Activated CD4-positive, alpha-beta T cell treated with anti-CD3 and anti-CD28 coated beads, Interleukin-2, Interleukin-6, amounts not matched to agents 100 ng/mL and 50 ng/mL, durations not matched to agents 16 hours and 8 hours (primary cell): ENCODE measurements at regions not wholly inside any gene's neighbourhood (a gene's known extent, or its start where the extent isn't known, plus 50 kb on each side); places are given as distances from the start of the nearest gene placed in this dataset.
"Not testable (repeated sequence)": the region's sequence is repeated elsewhere in the genome, so short reads cannot be mapped to it uniquely, and the experiment has no call there.

ENCODE experiments used
- DNase-seq: peaks from one replicate; pipeline ENCODE4 v3.0.0-alpha.2; 2020

DNA sequence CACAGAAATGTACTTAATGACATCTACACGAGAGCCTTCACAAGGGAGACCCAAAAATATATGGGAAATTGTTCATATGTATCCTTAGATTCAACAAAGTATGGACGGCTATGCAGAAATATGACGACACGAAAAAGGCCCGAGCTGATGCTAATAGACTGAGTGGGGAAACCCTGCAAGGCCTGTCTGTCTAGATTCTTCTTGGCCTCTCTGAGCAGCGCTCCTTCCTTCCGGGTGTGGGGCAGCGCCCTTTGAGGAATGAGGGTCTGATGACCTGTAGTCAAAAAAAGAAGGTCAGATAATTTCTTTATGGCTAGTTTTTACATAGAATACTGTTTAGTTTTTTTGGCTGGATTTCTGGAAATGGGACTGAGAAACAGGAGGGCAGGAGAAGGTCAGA, 192.8 kb upstream of the AKR1E2 start:
- DNase-seq = no peak

DNA sequence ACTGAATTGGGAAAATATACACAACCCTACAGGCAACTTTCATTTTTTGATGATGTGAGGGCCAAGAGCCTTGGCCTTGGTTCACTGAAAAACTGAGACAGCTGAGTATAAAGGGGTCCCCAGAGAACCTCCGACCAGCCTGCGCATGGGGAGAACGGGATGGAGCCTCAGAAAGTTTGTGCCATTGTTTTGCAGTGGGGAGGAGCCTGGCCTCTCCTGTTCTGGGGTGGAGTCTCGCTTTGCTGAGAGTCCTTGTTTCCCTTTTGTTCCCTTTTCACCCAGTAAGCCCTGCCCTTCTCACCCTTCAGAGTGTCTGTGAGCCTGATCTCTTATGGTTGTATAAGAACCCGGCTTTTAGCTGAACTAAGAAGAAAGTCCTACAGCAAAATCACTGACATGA, 193.2 kb upstream of the AKR1E2 start:
- DNase-seq = no peak

DNA sequence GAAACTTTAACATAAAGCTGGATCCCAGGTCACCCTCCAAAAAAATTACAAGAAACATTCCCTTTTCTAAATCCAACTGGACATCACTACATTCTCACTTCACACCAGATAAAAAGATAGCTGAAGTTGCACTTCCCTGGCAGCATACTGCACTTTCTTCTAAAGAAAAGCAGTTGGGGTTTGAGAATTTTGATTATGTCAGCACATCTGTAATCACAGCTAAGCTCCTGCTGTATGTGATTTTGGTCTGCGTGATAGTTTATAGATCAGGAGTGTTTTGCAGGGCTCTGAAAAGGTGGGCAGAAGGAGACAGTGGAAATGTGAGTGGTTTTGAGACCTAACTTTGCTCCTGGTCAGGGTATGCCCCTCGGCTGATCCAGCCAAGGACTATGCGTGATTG, 199.1 kb upstream of the AKR1E2 start:
- DNase-seq = no peak

DNA sequence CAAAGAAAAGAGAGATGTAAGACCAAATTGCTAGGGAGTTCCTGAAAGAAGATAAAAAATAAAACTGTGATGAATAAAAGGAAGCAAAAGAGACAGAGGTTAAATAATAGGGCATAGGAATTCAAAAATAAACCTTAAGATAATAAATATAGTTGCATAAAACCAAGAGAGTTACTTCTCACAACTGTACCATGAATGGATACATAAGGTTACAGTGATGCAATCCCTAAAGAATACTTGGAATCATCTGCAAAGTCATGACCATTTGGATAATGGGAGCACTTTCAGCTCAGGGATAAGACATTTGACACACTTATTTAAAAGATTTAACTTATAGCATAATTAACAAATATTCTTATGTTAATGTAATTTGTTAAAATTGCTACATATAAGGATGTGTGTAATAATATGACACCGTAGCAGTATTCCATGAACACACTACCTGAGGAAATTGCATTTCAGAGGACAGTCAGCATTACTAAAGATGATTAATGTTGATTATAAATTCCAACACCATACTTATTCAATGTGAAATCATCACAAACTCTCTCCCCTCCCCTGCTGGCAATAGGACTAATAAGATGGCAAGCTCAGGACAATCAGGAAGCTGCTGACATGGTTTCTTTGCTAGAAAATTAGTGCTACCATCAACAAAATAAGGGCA, 202.1 kb upstream of the AKR1E2 start:
- no peak for DNase-seq

DNA sequence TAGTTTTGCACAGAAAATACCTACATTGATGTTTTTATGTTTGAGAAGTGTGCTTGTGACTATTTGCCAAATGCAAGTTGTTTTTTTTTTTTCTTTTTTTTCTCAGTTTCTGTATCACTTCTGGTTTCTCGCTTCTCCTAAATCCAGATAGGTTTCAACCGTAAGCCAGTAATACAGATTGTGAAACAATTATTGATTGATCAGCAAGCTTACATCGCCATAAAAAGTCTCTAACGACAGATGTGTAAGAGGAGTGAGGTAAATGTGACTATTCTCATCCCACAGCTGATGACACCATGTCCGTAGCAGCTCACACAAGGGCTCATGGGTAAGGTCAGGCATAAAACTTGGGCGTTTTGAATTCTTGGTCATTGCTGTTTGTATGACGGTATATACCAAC, 202.8 kb upstream of the AKR1E2 start:
- DNase-seq = no peak

DNA sequence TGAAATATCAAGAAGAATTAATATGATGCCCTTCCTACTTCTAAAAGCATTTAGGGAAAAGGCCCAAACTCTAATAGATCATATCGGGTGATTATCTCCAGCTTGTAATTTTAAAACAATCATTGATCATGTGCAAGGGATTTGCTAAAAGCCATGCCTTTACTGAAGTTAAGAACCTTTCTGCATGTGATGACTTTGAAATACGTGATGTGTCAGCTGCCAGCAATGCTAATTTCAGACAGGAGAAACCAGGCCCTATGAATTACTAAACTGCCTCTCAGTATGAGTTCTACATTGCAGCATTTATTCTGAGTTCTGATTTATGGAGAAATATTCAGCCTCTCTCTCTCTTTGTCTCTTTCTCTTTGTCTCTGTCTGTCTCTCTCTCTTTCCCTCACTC, 203.6 kb upstream of the AKR1E2 start:
- DNase-seq = no peak

DNA sequence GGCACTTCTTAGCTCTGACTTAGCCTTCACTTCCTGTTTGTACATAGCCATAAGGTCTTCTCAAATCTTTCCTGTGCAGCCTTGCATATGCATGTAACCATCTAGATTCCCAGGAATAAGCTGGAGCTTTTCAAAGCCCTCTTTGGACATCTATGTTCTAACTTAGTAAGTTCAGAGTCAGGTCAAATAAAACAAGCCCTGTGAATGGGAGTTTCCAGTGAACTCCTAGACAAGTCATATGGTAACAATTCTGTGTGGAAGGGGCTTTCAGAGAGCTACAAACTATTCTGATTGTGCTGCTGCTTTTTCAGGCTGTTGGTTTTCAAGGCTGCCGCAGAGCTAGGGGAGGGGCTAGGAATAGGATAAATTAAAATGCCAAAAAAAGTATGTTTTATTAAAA, 208.4 kb upstream of the AKR1E2 start:
- no peak for DNase-seq

DNA sequence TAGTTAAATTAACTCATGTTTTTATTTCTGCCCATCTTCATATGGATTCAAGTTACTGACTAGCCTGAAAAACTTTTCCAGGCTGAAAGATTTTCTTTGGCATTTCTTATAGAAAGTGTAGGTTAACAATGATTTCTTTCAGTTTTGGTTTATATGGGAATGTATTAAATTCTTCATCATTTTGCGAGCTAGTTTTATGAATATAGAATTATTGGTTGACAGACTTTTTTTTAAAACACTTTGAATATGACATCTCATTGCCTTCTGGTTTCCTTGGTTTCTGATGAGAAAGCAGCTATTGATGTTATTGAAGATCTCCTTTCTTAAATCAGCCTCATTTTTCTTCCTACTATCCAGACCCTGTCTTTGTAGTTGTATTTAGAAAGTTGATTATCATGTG, 211.0 kb upstream of the AKR1E2 start:
- no peak for DNase-seq

DNA sequence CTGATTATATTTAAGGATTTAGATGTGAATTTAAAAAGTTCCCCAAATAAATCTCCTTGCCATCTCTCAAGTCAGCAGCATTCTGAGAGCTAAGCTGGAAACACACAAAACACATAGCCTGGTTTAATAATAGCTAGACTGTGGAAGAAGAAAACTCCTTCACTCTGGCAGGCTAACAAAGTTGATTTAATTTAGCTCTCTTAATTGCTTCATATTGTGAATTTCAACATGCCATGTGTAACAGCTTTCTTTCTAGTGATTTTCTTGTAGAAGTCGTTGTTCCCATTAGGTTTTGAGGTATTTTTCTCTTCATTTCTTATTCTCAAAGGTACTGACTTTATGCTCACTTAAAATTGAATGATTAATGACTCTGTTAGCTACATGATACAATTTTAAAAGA, 216.8 kb upstream of the AKR1E2 start:
- DNase-seq = no peak

DNA sequence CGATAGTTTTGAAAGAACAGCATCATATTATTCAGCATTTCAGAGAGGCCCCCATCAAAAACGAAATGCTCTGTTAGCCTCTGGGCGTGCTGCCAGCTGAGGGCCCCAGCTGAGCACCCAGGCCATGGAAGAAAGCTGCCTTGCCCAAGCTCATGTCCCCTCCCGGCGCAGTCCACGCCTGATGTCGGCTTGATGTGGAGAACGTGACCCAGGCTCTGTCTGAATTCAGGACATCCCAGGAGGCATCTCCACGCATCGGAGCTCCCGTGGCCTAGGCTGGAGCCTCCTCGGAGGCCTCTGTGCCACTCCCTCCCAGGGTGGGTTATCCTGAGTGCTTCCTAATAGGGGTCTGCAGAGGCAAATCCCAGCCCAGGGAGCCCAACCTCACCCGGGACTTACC, 218.3 kb upstream of the AKR1E2 start:
- no peak for DNase-seq

DNA sequence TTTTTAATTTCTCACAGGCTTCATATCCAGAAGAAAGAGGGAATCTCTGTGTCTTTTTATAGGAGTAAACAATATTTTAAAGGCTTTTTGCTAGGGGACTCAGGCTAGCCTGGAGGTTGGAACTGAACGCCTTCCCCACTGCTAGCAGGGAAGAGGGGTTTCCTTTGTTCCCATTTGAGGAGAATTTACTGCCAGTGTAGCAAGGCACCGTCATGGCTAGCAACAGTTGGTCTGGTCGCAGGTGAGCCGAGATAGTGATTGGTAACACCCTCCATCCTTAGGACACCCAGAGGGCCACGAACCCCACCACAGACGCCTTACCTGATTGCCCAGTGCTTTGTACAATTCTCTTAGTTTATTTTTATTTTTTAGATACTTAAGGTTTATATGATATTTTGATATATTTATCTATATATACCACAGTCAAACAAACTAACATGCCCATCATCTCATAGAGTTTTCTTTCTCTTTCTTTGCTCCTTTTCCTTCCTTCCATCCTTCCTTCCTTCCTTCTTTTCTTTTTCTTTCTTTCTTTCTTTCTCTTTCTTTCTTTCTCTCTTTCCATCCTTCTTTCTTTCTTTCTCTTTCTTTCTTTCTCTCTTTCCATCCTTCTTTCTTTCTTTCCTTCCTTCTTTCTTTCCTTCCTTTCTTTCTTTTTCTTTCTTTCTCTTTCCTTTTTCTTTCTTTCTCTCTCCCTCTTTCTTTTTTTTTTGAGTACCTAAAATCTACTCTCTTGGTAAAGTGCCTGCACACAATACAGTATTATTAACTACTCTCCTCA, 219.0 kb upstream of the AKR1E2 start:
- no peak for DNase-seq

DNA sequence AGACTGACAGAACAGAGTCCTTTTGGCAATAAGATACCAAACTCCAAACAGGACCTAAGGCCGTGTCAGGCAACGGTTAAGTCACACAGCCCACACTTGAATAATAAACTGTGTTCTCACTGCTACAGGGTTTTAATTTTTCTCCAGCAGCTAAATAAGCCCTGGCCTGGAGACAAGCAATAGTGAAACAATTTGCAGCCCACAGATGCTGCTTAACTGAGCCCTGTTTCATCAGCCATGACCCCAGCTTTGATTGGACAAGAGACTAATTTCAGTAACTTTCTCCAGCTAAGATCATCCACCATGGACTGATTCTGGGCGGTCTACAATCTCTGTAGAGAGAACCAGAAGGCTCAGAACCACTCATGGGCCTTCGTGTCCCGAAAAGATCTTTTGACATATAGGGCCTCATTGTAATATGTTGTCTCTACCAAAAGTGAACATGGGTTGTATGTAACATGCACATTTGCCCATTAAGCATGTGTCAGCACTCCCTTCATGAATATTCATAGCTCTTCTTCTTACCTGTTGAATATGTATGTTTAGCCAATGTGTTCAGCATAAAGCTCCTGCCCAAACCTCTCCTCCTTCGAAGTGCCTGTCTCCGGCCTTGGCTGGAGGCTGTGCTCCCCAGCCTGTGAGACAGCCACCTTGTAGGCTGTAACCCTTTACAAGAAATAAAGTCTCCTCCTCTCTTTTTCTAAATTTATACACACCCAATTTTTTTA, 223.1 kb upstream of the AKR1E2 start:
- DNase-seq = no peak

DNA sequence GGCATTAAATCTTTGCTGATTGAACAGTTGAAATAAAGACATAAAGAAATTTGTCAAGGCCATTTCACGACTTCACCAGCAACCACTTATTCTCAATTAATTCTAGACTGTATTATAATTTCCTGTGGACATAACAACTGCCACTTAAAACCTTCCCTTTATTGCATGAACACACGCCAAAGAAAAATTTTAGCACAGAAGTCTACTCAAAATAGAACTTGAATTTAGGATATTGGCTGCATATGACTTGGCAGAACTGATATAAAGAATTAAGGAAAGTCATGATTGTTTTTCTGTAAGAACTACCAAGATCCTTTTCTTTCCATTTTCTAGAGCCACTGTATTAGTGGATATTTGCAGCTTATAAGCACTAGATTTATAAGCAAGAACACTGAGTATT, 226.5 kb upstream of the AKR1E2 start:
- no peak for DNase-seq

DNA sequence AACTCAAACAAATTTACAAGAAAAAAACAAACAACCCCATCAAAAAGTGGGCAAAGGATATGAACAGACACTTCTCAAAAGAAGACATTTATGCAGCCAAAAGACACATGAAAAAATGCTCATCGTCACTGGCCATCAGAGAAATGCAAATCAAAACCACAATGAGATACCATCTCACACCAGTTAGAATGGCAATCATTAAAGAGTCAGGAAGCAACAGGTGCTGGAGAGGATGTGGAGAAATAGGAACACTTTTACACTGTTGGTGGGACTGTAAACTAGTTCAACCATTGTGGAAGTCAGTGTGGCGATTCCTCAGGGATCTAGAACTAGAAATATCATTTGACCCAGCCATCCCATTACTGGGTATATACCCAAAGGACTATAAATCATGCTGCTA, 228.1 kb upstream of the AKR1E2 start:
- not testable (repeated sequence) for DNase-seq

DNA sequence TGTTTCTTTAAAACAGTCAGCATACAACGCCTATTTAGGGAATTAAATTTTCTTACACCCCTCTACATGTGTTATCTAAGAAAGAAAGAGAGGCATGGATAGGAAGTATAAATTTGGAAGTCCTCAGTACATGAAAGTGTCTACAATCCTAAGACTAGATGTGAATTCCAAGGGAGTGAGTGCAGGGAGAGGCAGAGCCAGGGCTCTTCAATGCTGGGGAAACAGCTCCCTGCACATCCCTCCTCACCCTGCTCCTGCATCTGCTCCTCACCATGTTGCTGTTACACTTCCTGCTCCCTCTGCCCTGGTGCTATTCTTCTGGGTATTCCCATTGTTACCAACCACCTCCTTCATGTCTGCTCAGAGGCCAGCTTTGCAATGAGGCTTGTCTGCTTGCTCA, 229.1 kb upstream of the AKR1E2 start:
- DNase-seq = no peak

DNA sequence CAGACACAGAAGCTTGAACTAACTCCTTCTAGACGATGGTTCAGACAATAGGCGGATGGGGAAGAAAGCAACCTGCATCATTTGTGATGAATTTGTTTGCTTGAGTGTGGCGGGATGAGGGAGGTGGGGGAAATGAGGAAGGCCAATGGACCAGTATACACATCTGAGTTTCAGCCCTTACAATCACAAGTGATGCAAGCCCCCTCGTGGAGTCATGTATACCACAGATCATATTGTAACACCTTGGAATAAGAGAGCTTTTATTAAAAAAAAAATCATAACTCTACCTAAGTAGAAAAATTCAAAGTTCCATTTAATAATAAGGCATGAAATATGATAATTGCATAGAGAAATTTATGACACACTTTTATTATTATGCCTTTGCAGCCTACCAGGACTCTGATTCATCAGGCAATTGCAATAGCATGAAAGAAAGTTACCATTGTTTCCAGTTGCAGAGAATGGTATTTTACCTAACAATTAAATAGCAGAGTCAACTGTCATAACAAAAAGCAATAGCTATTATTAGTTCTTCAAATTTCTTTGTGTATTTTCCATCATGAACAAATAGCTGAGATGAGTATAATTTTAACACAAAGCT, 230.2 kb upstream of the AKR1E2 start:
- DNase-seq = no peak

DNA sequence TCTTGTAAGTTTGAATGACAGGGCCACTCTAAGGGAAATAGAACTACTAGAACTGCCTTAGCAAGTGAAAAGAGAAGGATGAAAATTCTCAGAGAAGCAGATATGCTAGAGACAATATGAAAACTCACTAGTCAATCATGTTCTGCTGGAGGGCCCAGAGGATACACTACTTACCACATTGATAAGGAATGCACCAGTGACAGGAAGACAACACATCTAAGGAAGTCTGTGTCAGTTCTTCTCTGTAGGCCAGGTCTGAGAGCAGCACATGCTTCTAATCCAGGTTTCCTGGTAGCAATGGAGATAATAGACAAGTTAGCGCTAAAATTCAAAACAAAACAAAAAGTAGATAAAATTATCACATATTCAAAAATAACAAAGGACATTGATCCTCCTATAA, 235.2 kb upstream of the AKR1E2 start:
- no peak for DNase-seq

DNA sequence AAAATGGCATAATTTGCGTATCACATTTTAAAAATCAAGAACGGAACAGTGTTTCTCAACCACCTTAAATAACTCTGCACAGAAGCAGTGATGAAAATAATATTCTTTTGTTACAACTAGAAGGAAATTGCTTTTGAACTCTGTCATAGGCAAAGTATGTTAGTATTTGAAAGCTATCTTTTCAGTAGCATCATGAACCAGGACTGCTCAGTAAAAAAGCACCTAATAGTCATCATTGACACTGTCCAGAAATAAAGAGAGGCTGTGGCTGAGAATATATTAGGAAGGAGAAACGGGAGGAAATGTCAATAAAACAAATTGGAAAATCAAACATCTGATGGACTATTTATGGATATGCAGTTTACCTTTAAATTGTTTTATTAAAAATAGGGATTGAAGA, 237.2 kb upstream of the AKR1E2 start:
- DNase-seq = no peak

DNA sequence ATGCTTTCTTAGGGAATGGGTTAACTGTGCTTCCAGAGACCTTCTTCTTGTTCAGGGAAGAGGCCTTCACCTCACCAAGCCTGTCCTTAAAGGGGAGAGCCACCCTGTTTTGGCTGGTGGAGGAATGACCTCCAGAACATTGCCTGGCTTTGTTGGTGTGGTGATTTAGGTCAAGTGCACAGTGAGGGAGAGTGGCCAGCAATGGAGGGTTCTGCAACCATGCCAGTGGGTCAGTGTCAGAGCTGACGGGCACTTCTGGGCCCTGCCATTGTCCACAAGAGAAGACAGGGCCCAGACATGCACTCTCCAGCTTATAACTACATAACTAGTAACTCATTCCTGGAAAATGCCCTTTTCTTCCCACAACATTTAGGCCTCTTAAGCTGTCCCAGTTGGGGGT, 238.5 kb upstream of the AKR1E2 start:
- no peak for DNase-seq

DNA sequence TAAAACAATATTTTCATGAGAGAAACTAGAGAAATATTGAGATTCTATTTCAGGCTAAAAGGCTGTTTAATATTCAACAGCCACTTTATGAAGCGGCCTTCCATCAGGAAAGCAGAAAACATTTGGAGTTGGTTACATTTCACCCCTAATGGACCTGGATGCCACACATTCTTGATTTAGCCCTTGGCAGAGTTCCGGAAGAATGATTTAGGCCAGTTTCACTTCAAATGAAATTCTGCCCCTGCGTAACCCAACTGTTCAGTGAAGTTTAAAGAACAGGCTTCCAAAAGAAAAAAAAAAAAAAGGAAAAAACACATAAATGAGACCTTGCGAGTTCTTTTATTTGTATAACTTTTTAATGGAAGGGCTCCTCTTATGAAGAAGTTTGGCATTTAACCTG, 239.2 kb upstream of the AKR1E2 start:
- no peak for DNase-seq

DNA sequence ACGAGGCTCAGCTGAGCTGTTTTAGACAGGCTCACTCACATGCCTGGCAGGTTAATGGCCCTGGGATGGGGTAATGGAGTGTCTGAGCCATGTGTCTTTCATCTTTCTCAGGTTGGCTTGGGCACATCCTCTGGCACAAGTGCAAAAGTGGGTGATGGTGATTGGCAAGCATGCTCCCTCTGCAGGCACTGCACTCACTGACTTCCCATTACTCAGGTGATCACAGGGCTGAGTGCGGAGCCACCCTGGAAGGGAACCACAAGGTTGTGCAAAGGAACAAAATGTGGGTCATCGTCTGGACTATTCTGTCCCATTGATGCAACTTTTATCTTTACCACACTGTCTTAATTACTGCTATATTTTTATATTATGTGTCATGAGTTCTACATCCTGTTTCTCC, 244.1 kb upstream of the AKR1E2 start:
- DNase-seq = no peak

DNA sequence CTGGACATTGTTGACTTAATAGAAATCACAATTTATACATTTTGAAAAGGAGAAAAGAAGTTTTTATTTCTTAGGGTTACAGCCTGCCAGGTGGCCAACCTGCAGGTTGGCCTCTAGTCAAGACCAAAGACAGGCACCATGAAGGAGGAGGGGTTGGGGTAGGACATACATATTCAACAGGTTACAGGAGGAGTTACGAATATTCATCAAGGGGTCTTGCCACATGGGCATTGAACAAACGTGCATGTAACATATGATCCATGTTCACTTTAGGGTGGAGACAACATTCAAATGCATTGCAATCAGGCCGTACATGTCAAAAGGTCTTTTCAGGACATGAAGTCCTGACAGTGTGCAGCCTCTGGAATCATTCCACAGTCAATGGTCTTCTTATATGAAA, 246.2 kb upstream of the AKR1E2 start:
- no peak for DNase-seq

DNA sequence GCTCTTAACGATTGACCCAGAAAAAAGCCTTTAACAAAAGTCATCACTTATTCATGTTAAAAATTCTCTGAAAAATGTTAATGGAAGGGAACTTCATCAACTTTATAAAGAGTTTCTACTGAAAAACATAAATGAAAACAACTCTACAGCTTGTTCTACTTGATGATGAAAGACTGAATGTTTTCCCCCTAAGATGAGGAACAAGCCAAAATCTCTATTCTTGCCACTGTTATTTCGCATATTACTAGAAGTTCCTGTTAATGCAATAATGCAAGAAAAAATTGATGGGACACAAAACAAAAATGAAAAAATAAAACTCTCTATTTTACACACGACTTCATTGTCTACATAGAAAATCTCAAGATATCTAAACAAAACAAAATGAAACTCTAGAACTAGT, 249.8 kb upstream of the AKR1E2 start:
- no peak for DNase-seq

DNA sequence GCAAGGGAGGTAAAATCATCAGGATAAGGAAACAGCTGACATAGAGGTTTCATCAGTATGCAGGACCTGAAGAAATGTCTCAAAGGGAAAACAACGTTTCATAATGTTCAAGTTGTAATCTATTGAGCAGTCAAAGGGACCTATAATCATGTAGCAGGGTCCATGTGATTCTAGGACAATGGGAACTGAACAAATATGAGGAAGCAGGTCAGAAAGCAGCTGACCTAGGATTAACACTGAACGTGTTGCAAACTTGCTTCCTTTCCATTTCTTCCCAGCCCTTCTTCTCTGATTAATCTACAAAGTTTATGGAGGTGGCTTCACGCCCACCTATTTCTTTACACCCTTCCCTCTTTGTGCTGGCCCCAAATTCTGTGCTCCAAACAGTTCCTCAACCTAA, 256.9 kb upstream of the AKR1E2 start:
- no peak for DNase-seq
